IMR-90 (cell line): ENCODE measurements at regions not wholly inside any gene's neighbourhood (a gene's known extent, or its start where the extent isn't known, plus 50 kb on each side); places are given as distances from the start of the nearest gene placed in this dataset.

Source experiments
- ATAC-seq: fragments of 200-7000 bp; cut with Tn5 transposase; 2 replicates; pipeline ENCODE4 v1.9.1; 2020; ENCODE audit warnings: low read depth, mild to moderate bottlenecking, moderate library complexity
- BruUV-seq: library from RNA; stranded (reverse); fragments of 400-500 nt; replicated peaks from 2 replicates; lab custom pipeline; 2021; lab: Mats Ljungman, UMichigan
- CTCF ChIA-PET: fragments of 300-600 bp; formaldehyde crosslinking; extraction: SDS; loops from one replicate; lab custom pipeline; 2021; ENCODE audit warnings: antibody characterized with exemption; lab: Yijun Ruan, JAX
- POLR2A ChIA-PET: fragments of 300-600 bp; sonication (Branson Sonifier 250); formaldehyde crosslinking; loops from one replicate; lab custom pipeline; 2022; ENCODE audit warnings: antibody characterized with exemption; ENCODE audit not compliant: unreplicated experiment; lab: Charles Lee
- DNase-seq: peaks from one replicate; pipeline ENCODE4 v3.0.0; 2013
- H2AFZ ChIP-seq: replicated peaks from 2 replicates; pipeline ENCODE3; 2013; ENCODE audit warnings: low read length, mild to moderate bottlenecking; ENCODE audit not compliant: poor library complexity
- H2AK5ac ChIP-seq: 2 replicates; pipeline ENCODE4 v1.6.1; 2013; ENCODE audit warnings: low read depth, low read length, inconsistent platforms
- H2AK9ac ChIP-seq: replicated peaks from 2 replicates; pipeline ENCODE3; 2013; ENCODE audit warnings: mild to moderate bottlenecking, low read depth, low read length, moderate library complexity; ENCODE audit not compliant: poor library complexity
- H2BK120ac ChIP-seq: 2 replicates; pipeline ENCODE4 v1.6.1; 2013; ENCODE audit warnings: low read depth, low read length, inconsistent platforms
- H2BK15ac ChIP-seq: 3 replicates; pipeline ENCODE4 v1.6.1; 2013; ENCODE audit warnings: low read depth, low read length, inconsistent platforms
- H2BK20ac ChIP-seq: 2 replicates; pipeline ENCODE4 v1.6.1; 2013; ENCODE audit warnings: low read depth, mild to moderate bottlenecking, inconsistent platforms, low read length, moderate library complexity
- H2BK5ac ChIP-seq: 2 replicates; pipeline ENCODE4 v1.6.1; 2013; ENCODE audit warnings: mild to moderate bottlenecking, low read depth, low read length, inconsistent platforms; ENCODE audit not compliant: poor library complexity, severe bottlenecking
- H3K14ac ChIP-seq: replicated peaks from 2 replicates; pipeline ENCODE4 v1.6.1; 2013; ENCODE audit warnings: low read depth, low read length, inconsistent platforms
- H3K18ac ChIP-seq: 2 replicates; pipeline ENCODE4 v1.6.1; 2013; ENCODE audit warnings: low read depth, low read length, control low read depth
- H3K23ac ChIP-seq: 2 replicates; pipeline ENCODE4 v1.6.1; 2013; ENCODE audit warnings: low read depth, low read length, inconsistent platforms
- H3K27ac ChIP-seq: 2 replicates; pipeline ENCODE4 v1.5.1; 2013; ENCODE audit warnings: mild to moderate bottlenecking, control low read depth, low read length; ENCODE audit not compliant: insufficient read depth
- H3K27me3 ChIP-seq: 2 replicates; pipeline ENCODE4 v1.6.1; 2013; ENCODE audit warnings: low read length; ENCODE audit not compliant: control insufficient read depth, insufficient read depth
- H3K36me3 ChIP-seq: 2 replicates; pipeline ENCODE4 v1.6.1; 2013; ENCODE audit warnings: low read length, mixed read lengths; ENCODE audit not compliant: control insufficient read depth, insufficient read depth
- H3K4ac ChIP-seq: 2 replicates; pipeline ENCODE4 v1.6.1; 2013; ENCODE audit warnings: low read depth, low read length, inconsistent platforms
- H3K4me1 ChIP-seq: 2 replicates; pipeline ENCODE4 v1.6.1; 2013; ENCODE audit warnings: low read length, mixed read lengths; ENCODE audit not compliant: control insufficient read depth, insufficient read depth
- H3K4me2 ChIP-seq: 2 replicates; pipeline ENCODE4 v1.6.1; 2013; ENCODE audit warnings: low read depth, mild to moderate bottlenecking, control low read depth, low read length, moderate library complexity
- H3K4me3 ChIP-seq: 2 replicates; pipeline ENCODE4 v1.5.1; 2013; ENCODE audit warnings: low read depth, mild to moderate bottlenecking, control low read depth, low read length, moderate library complexity; ENCODE audit not compliant: insufficient read depth
- H3K56ac ChIP-seq: 2 replicates; pipeline ENCODE4 v1.6.1; 2013; ENCODE audit warnings: low read length, inconsistent platforms; ENCODE audit not compliant: insufficient read depth; ENCODE audit errors: extremely low read depth
- H3K79me1 ChIP-seq, 2 experiments: 2 replicates each; pipeline ENCODE4 v1.6.1; 2013; ENCODE audit warnings: low read length in 2 of 2, inconsistent platforms in 1 of 2, low read depth in 1 of 2
- H3K9ac ChIP-seq: 2 replicates; pipeline ENCODE4 v1.6.1; 2013; ENCODE audit warnings: low read depth, low read length, control low read depth
- H3K9me1 ChIP-seq: 2 replicates; pipeline ENCODE4 v1.6.1; 2013; ENCODE audit warnings: low read length, inconsistent platforms; ENCODE audit not compliant: insufficient read depth
- H3K9me3 ChIP-seq: 2 replicates; pipeline ENCODE4 v1.6.1; 2013; ENCODE audit warnings: low read length; ENCODE audit not compliant: control insufficient read depth, insufficient read depth
- H4K20me1 ChIP-seq: 2 replicates; pipeline ENCODE4 v1.6.1; 2013; ENCODE audit warnings: low read length, inconsistent platforms; ENCODE audit not compliant: insufficient read depth
- H4K5ac ChIP-seq: 2 replicates; pipeline ENCODE4 v1.6.1; 2013; ENCODE audit warnings: mild to moderate bottlenecking, low read depth, low read length, control low read depth
- H4K8ac ChIP-seq, 2 experiments: 2 replicates each; pipeline ENCODE4 v1.6.1; 2013; ENCODE audit warnings: low read depth in 2 of 2, low read length in 2 of 2, control low read depth in 1 of 2, inconsistent platforms in 1 of 2
- H4K91ac ChIP-seq: 2 replicates; pipeline ENCODE4 v1.6.1; 2013; ENCODE audit warnings: low read depth, low read length, inconsistent platforms; ENCODE audit not compliant: insufficient read depth
- CTCF ChIP-seq: conservative IDR thresholded peaks from 2 replicates; pipeline ENCODE4 v1.5.1; 2012; ENCODE audit warnings: mild to moderate bottlenecking, low read depth, low read length, improper control_type of control experiment
- RCOR1 ChIP-seq: IDR thresholded peaks from 2 replicates; pipeline ENCODE4 v1.6.1; 2012; ENCODE audit warnings: mild to moderate bottlenecking, low read length, improper control_type of control experiment; ENCODE audit not compliant: insufficient replicate concordance
- WGBS, 2 experiments: methylation state at CpG; one replicate each; pipeline versions ENCODE4 v1.1.5 to v1.1.7; 2013; ENCODE audit warnings: missing lambda C conversion rate in 2 of 2; ENCODE audit not compliant: insufficient read length in 1 of 2; ENCODE audit errors: extremely low coverage in 2 of 2; 5-methylcytosine and 5-hydroxymethylcytosine counted together
- dilution Hi-C: fragments of 300-500 bp; cut with HindIII; formaldehyde crosslinking; loops from one replicate; pipeline ENCODE4 v1.14.3; 2018; ENCODE audit warnings: low sequenced_read_pairs; ENCODE audit not compliant: unreplicated experiment
- in situ Hi-C: fragments of 300-500 bp; cut with MboI; formaldehyde crosslinking; loops from 3 replicates; pipeline ENCODE4 v1.14.3; 2019; ENCODE audit warnings: low sequenced_read_pairs, inconsistent platforms, mixed read lengths
- intact Hi-C: fragments of 100-400 bp; cut with micrococcal nuclease; formaldehyde crosslinking; loops from 2 replicates; pipeline ENCODE4 v1.10.0; 2022

DNA sequence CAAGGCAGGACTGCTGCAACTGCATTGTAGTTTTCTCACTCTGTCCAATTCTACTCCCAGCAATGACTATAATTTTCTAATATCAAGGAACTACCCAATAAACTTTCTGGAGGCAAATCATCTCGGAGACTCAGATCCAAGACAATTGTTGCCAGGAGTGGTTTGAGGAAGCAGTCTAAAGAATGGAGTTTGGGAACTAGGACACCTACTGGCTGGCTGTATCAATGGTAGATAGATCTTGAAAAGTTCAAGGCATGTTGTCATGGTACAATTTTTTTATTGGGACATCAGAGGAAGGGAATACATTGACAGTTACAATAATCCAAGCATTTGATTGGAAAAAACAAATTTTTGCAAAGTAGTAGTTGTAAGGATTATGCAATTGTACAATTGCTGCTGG, 648.3 kb upstream of the SLITRK6 start:
- no peaks in the 10 kb centered on the region for H3K9me3 ChIP-seq
- H2BK20ac ChIP-seq, result no peak overlapping the region
- H4K20me1 ChIP-seq, result no peaks in the 10 kb centered on the region
- H2BK5ac ChIP-seq, result no peak overlapping the region
- no peak for ATAC-seq
- dilution Hi-C loops, result no loop called here
- no peak overlapping the region for H3K9ac ChIP-seq
- H2AFZ ChIP-seq, result no peak overlapping the region
- no peak overlapping the region for H3K14ac ChIP-seq
- no peak overlapping the region for H3K4me2 ChIP-seq
- H2BK120ac ChIP-seq, result no peak overlapping the region
- no TSS peak for BruUV-seq
- H3K79me1 ChIP-seq, result no peaks in the 10 kb centered on the region
- DNase-seq, result no peak
- no peak overlapping the region for H2AK5ac ChIP-seq
- in situ Hi-C loops, result no loop called here
- H3K4ac ChIP-seq, result no peak overlapping the region
- POLR2A ChIA-PET, result no interaction called here
- H3K23ac ChIP-seq, result no peak overlapping the region
- no CpG with 5 or more reads among the region's 1 CpG for WGBS, 2 experiments
- CTCF ChIA-PET, result no interaction called here
- no peaks in the 10 kb centered on the region for H3K36me3 ChIP-seq
- H3K27me3 ChIP-seq, result no peaks in the 10 kb centered on the region
- H3K18ac ChIP-seq, result no peak overlapping the region
- H4K91ac ChIP-seq, result no peak overlapping the region
- no peak overlapping the region for H4K5ac ChIP-seq
- H3K56ac ChIP-seq, result no peak overlapping the region
- no peak for TF ChIP-seq RCOR1
- TF ChIP-seq CTCF, result no peak
- H2AK9ac ChIP-seq, result no peak overlapping the region
- H3K27ac ChIP-seq, result no peak overlapping the region
- no peak overlapping the region for H4K8ac ChIP-seq
- H3K4me3 ChIP-seq, result no peak overlapping the region
- no peak overlapping the region for H2BK15ac ChIP-seq
- intact Hi-C loops, result no loop called here
- H3K9me1 ChIP-seq, result no peaks in the 10 kb centered on the region
- no peaks in the 10 kb centered on the region for H3K4me1 ChIP-seq
